Urinary bladder (tissue), 3 donors: ENCODE measurements at regions not wholly inside any gene's neighbourhood (a gene's known extent, or its start where the extent isn't known, plus 50 kb on each side); places are given as distances from the start of the nearest gene placed in this dataset.

Experiments
- DNase-seq: peaks from one replicate; pipeline ENCODE4 v3.0.0-alpha.2; 2015; ENCODE audit errors: extremely low spot score
- H3K27ac ChIP-seq: one replicate; pipeline ENCODE4 v1.5.1; 2013; ENCODE audit warnings: low read depth, mild to moderate bottlenecking, moderate library complexity
- H3K36me3 ChIP-seq: one replicate; pipeline ENCODE4 v1.6.1; 2013; ENCODE audit warnings: mild to moderate bottlenecking, moderate library complexity; ENCODE audit not compliant: insufficient read depth
- H3K4me1 ChIP-seq: one replicate; pipeline ENCODE4 v1.6.1; 2013; ENCODE audit warnings: mild to moderate bottlenecking, moderate library complexity; ENCODE audit not compliant: insufficient read depth
- H3K4me3 ChIP-seq: one replicate; pipeline ENCODE4 v1.5.1; 2013; ENCODE audit warnings: low read depth, low read length
- WGBS: extraction: QIAGEN DNeasy Blood & Tissue Kit; methylation state at CpG from one replicate; pipeline ENCODE4 v1.1.7; 2013; 5-methylcytosine and 5-hydroxymethylcytosine counted together
- donor health status: healthy with polysubstance abuse.
- donor health status: healthy.

GRCh38 chr6:95233879-95234278, 343.5 kb upstream of the MANEA start:
- H3K27ac ChIP-seq: no peak overlapping the region
- peaks cover 1% of the 10 kb centered on the region for H3K4me1 ChIP-seq
- H3K4me3 ChIP-seq: no peak overlapping the region
- DNase-seq: no peak
- 94% methylated on average over 9 of the region's 9 CpGs for WGBS
- no peaks in the 10 kb centered on the region for H3K36me3 ChIP-seq

GRCh38 chr6:95240514-95240913, 336.8 kb upstream of the MANEA start:
- no peak for DNase-seq
- Histone ChIP-seq H3K36me3 (no peaks in the 10 kb centered on the region), H3K4me3 (no peak overlapping the region), H3K27ac (no peak overlapping the region), H3K4me1 (no peaks in the 10 kb centered on the region)

- no peaks in the 10 kb centered on the region for H3K36me3 ChIP-seq
- no peak overlapping the region for H3K4me3 ChIP-seq
- H3K4me1 ChIP-seq: no peaks in the 10 kb centered on the region
- no peak overlapping the region for H3K27ac ChIP-seq
- no peak for DNase-seq
- WGBS: 38% methylated on average over 1 of the region's 1 CpG
These were observed 334.8 kb upstream of the MANEA start for GRCh38 chr6:95242560-95242959.

GRCh38 chr6:95243053-95243452, 334.3 kb upstream of the MANEA start:
- Histone ChIP-seq H3K36me3 (no peaks in the 10 kb centered on the region), H3K4me3 (no peak overlapping the region), H3K27ac (no peak overlapping the region), H3K4me1 (no peaks in the 10 kb centered on the region)
- no peak for DNase-seq

- Histone ChIP-seq H3K27ac (no peak overlapping the region), H3K36me3 (no peaks in the 10 kb centered on the region), H3K4me1 (no peaks in the 10 kb centered on the region), H3K4me3 (no peak overlapping the region)
- no peak for DNase-seq
- 73% methylated on average over 2 of the region's 2 CpGs for WGBS
These were observed 332.6 kb upstream of the MANEA start for GRCh38 chr6:95244751-95245150.

- no peak for DNase-seq
- no peak overlapping the region for H3K27ac ChIP-seq
- no peak overlapping the region for H3K4me3 ChIP-seq
- no peaks in the 10 kb centered on the region for H3K36me3 ChIP-seq
- H3K4me1 ChIP-seq: no peaks in the 10 kb centered on the region
- WGBS: 57% methylated on average over 4 of the region's 4 CpGs
These were observed 328.8 kb upstream of the MANEA start for GRCh38 chr6:95248499-95248898.

GRCh38 chr6:95249175-95249574, 328.2 kb upstream of the MANEA start:
- Histone ChIP-seq H3K27ac (no peak overlapping the region), H3K36me3 (no peaks in the 10 kb centered on the region), H3K4me3 (no peak overlapping the region), H3K4me1 (no peaks in the 10 kb centered on the region)
- DNase-seq: no peak

- H3K4me1 ChIP-seq: no peaks in the 10 kb centered on the region
- no peak for DNase-seq
- H3K27ac ChIP-seq: no peak overlapping the region
- no peak overlapping the region for H3K4me3 ChIP-seq
- no peaks in the 10 kb centered on the region for H3K36me3 ChIP-seq
- 65% methylated on average over 2 of the region's 2 CpGs for WGBS
These were observed 327.7 kb upstream of the MANEA start for GRCh38 chr6:95249661-95250060.

- H3K4me3 ChIP-seq: no peak overlapping the region
- no peak for DNase-seq
- WGBS: 54% methylated on average over 1 of the region's 1 CpG
- H3K27ac ChIP-seq: no peak overlapping the region
- no peaks in the 10 kb centered on the region for H3K4me1 ChIP-seq
- no peaks in the 10 kb centered on the region for H3K36me3 ChIP-seq
These were observed 313.5 kb upstream of the MANEA start for GRCh38 chr6:95263840-95264239.

- 71% methylated on average over 4 of the region's 4 CpGs for WGBS
- H3K27ac ChIP-seq: no peak overlapping the region
- H3K4me1 ChIP-seq: no peaks in the 10 kb centered on the region
- no peaks in the 10 kb centered on the region for H3K36me3 ChIP-seq
- DNase-seq: no peak
- no peak overlapping the region for H3K4me3 ChIP-seq
These were observed 310.6 kb upstream of the MANEA start for GRCh38 chr6:95266537-95267258.

- Histone ChIP-seq H3K27ac (no peak overlapping the region), H3K4me3 (no peak overlapping the region), H3K4me1 (no peaks in the 10 kb centered on the region), H3K36me3 (no peaks in the 10 kb centered on the region)
- no peak for DNase-seq
- 37% methylated on average over 2 of the region's 2 CpGs for WGBS
These were observed 302.6 kb upstream of the MANEA start for GRCh38 chr6:95274686-95275235.

GRCh38 chr6:95279616-95280015, 297.7 kb upstream of the MANEA start:
- Histone ChIP-seq H3K27ac (no peak overlapping the region), H3K36me3 (no peaks in the 10 kb centered on the region), H3K4me1 (no peaks in the 10 kb centered on the region), H3K4me3 (no peak overlapping the region)
- 41% methylated on average over 1 of the region's 1 CpG for WGBS
- DNase-seq: no peak

GRCh38 chr6:95280686-95281273, 296.6 kb upstream of the MANEA start:
- H3K27ac ChIP-seq: no peak overlapping the region
- H3K36me3 ChIP-seq: no peaks in the 10 kb centered on the region
- no peak overlapping the region for H3K4me3 ChIP-seq
- no peak for DNase-seq
- no peaks in the 10 kb centered on the region for H3K4me1 ChIP-seq
- WGBS: 63% methylated on average over 4 of the region's 4 CpGs

GRCh38 chr6:95285881-95286280, 291.5 kb upstream of the MANEA start:
- no peaks in the 10 kb centered on the region for H3K4me1 ChIP-seq

More at GRCh38 chr6:95285881-95286280, 291.5 kb upstream of the MANEA start:
- Histone ChIP-seq H3K4me3 (no peak overlapping the region), H3K27ac (no peak overlapping the region), H3K36me3 (no peaks in the 10 kb centered on the region)
- no peak for DNase-seq
- 26% methylated on average over 2 of the region's 2 CpGs for WGBS
